ENCODE measurements at regions not wholly inside any gene's neighbourhood (a gene's known extent, or its start where the extent isn't known, plus 50 kb on each side); places are given as distances from the start of the nearest gene placed in this dataset.

GRCh38 chr7:106606120-106606519, 54.8 kb downstream of the CCDC71L start:
- no peak for DNase-seq (ENCODE audit: low spot score)

- DNase-seq (ENCODE audit: low spot score): no peak
Observed at GRCh38 chr7:106604971-106605370, 56.0 kb downstream of the CCDC71L start.

GRCh38 chr7:106604303-106604924, 56.5 kb downstream of the CCDC71L start:
- peak; percentile 26 for DNase-seq (ENCODE audit: low spot score)

- DNase-seq (ENCODE audit: low spot score): no peak
Observed at GRCh38 chr7:106603346-106603745, 57.6 kb downstream of the CCDC71L start.

GRCh38 chr7:106602062-106602461, 58.9 kb downstream of the CCDC71L start:
- DNase-seq (ENCODE audit: low spot score): no peak

GRCh38 chr7:106600569-106601373, 60.2 kb downstream of the CCDC71L start:
- no peak for DNase-seq (ENCODE audit: low spot score)

GRCh38 chr7:106599343-106599698, 61.6 kb downstream of the CCDC71L start:
- no peak for DNase-seq (ENCODE audit: low spot score)

- DNase-seq (ENCODE audit: low spot score): peak; percentile 78
Observed at GRCh38 chr7:106598663-106599342, 62.2 kb downstream of the CCDC71L start.

GRCh38 chr7:106597751-106598546, 63.0 kb downstream of the CCDC71L start:
- no peak for DNase-seq (ENCODE audit: low spot score)

- DNase-seq (ENCODE audit: low spot score): no peak
Observed at GRCh38 chr7:106597014-106597413, 63.9 kb downstream of the CCDC71L start.

- no peak for DNase-seq (ENCODE audit: low spot score)
Observed at GRCh38 chr7:106595922-106596321, 65.0 kb downstream of the CCDC71L start.

GRCh38 chr7:106593028-106593417, 67.9 kb downstream of the CCDC71L start:
- DNase-seq (ENCODE audit: low spot score): no peak

- DNase-seq (ENCODE audit: low spot score): no peak
Observed at GRCh38 chr7:106592282-106593027, 68.5 kb downstream of the CCDC71L start.

- DNase-seq (ENCODE audit: low spot score): no peak
Observed at GRCh38 chr7:106591146-106591545, 69.8 kb downstream of the CCDC71L start.

GRCh38 chr7:106590209-106590816, 70.6 kb downstream of the CCDC71L start:
- DNase-seq (ENCODE audit: low spot score): no peak

- DNase-seq (ENCODE audit: low spot score): no peak
Observed at GRCh38 chr7:106589198-106589879, 71.6 kb downstream of the CCDC71L start.

- no peak for DNase-seq (ENCODE audit: low spot score)
Observed at GRCh38 chr7:106588422-106589197, 72.3 kb downstream of the CCDC71L start.

GRCh38 chr7:106584914-106585759, 75.8 kb downstream of the CCDC71L start:
- no peak for DNase-seq (ENCODE audit: low spot score)

Measured in CD4-positive, alpha-beta T cell treated with Interleukin-2 at 100 ng/mL for 4 hours (primary cell).